Colonic mucosa (tissue), 4 donors: ENCODE measurements at regions not wholly inside any gene's neighbourhood (a gene's known extent, or its start where the extent isn't known, plus 50 kb on each side); places are given as distances from the start of the nearest gene placed in this dataset.

Experiments used
- DNase-seq: peaks from one replicate; pipeline ENCODE4 v3.0.0-alpha.2; 2020
- H3K27ac ChIP-seq: fragments of 200-600 bp; one replicate; pipeline ENCODE4 v1.8.0; 2021
- H3K27me3 ChIP-seq: fragments of 200-600 bp; one replicate; pipeline ENCODE4 v1.8.0; 2021
- H3K36me3 ChIP-seq: fragments of 200-600 bp; one replicate; pipeline ENCODE4 v1.8.0; 2021
- H3K4me1 ChIP-seq: fragments of 200-600 bp; one replicate; pipeline ENCODE4 v1.8.0; 2021; ENCODE audit warnings: mild to moderate bottlenecking
- H3K4me3 ChIP-seq: fragments of 200-600 bp; one replicate; pipeline ENCODE4 v1.8.0; 2021
- H3K9ac ChIP-seq, 2 donors: one replicate each; pipeline ENCODE4 v1.7.0; 2013; ENCODE audit warnings: control low read depth in 2 of 2, low read depth in 2 of 2, low read length in 2 of 2
- H3K9me3 ChIP-seq: fragments of 200-600 bp; one replicate; pipeline ENCODE4 v1.8.0; 2021
- CTCF ChIP-seq: fragments of 200-600 bp; IDR thresholded peaks from one replicate; pipeline ENCODE4 v1.8.0; 2022; ENCODE audit warnings: antibody characterized with exemption, mild to moderate bottlenecking
- intact Hi-C: fragments of 100-400 bp; cut with DNase I; formaldehyde crosslinking; loops from one replicate; pipeline ENCODE4 v1.14.1; 2022
- donor health status: healthy.
- donor health status: DM: no; HTN: no; CAD: no.
- donor health status: DM: no; HTN: no; CAD: no.

DNA sequence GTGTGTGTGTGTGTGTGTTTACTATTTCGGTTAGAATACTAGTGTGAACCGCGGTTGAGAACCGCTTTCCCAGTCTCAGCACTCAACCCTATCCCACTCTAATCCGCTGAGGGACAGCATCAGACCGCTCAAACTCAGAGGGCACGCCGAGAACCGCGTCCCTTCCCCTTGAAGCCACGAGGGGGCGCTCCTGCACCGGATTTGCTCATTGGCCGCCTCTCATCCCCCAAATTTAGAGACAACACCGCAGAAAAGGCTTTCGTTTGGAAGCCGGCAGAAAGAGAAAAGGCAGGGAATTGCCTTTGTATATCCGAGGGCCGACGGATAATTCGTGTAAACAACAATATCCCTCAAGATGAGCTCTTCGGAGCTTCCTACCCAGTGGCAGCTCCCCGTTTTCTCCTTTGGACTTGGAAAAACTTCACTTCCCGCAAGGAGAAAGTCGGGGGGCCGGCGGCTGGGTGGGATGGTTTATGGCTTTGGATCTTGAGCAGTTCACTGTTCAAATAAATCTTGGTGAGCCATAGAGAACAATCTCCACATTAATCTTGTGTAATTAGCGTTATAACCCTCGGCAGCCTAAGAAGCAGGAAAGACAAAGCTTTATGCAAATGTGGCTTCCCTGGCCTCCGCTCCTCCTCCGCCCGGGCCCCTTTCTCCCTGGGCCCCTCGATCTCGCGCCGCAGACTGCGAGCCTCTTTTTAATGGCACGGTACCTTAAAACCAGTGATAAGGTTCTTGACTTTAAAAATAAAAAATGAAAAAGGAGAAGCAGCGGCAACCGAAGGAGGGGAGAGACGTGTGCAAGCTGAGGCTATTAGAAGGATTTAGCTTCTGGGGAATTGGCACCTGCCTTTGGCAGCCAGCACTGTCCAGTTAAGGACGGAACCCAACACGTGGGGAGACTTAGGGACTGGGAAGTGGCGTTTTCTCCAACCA lies 296.8 kb downstream of the PARP8 start:
- peak overlapping the region; percentile 34 for H3K4me3 ChIP-seq
- H3K27ac ChIP-seq: no peak overlapping the region
- no peaks in the 10 kb centered on the region for H3K4me1 ChIP-seq
- H3K9me3 ChIP-seq: no peaks in the 10 kb centered on the region
- H3K9ac ChIP-seq: peak overlapping the region in 1 of 2 donors; percentile 51
- H3K27me3 ChIP-seq: peaks cover 37% of the 10 kb centered on the region
- H3K36me3 ChIP-seq: no peaks in the 10 kb centered on the region
- peak; percentile 82 for TF ChIP-seq CTCF
- intact Hi-C loops: loop anchor here (10.0 kb wide), 1 partner anchor 1692 kb away; no protein-coding TSS in a partner anchor
- DNase-seq: peak; percentile 82

GRCh38 chr5:50963971-50964745 lies 297.7 kb downstream of the PARP8 start:
- H3K36me3 ChIP-seq: no peaks in the 10 kb centered on the region
- H3K9ac ChIP-seq: no peak overlapping the region
- DNase-seq: no peak
- no peak overlapping the region for H3K4me3 ChIP-seq
- no peaks in the 10 kb centered on the region for H3K4me1 ChIP-seq
- TF ChIP-seq CTCF: no peak
- intact Hi-C loops: loop anchor here (10.0 kb wide), 1 partner anchor 1691 kb away; no protein-coding TSS in a partner anchor
- no peaks in the 10 kb centered on the region for H3K9me3 ChIP-seq
- H3K27ac ChIP-seq: no peak overlapping the region
- H3K27me3 ChIP-seq: peaks cover 45% of the 10 kb centered on the region

GRCh38 chr5:50964746-50965653 lies 298.6 kb downstream of the PARP8 start:
- no peak overlapping the region for H3K27ac ChIP-seq
- H3K4me1 ChIP-seq: no peaks in the 10 kb centered on the region
- no peak for TF ChIP-seq CTCF

DNA sequence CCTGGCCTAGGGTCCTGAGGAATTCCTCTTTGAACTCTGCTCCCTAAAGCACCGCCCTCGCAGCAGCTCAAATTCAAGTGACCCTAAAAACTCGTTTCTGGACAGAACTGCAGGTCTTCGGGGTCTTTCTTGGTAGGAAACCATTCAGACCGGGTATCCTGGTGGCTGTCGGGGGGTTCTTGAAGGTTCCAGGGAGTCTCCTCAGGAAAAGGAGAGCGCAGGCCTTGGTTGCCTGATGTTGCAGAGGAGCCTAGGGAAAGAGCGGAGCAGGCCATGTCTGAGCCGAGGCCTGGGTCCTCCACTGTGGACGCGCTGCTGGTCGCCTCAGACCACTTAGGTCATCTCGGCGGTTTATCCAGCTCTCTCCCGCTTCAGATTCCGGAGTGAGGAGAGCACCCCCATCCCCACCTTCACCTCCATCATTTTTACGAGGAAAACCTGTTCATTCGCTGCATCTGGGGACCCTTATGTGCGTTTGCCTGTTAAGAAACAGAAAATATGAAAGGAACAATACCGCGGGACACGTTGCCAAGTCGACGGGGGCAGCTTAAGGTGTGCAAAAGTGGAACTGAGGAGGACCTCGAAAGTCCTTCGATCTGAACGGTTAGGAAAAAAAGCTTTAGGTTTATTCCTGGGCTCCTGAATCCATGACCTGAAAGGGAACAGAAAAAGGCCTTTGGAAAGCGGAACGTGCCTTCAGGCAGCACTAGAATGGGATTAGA lies 299.4 kb downstream of the PARP8 start:
- intact Hi-C loops: loop anchor here (5.0 to 10.0 kb wide), 2 partner anchors 411 to 1689 kb away; no protein-coding TSS in a partner anchor
- no peak for DNase-seq
- H3K9me3 ChIP-seq: no peaks in the 10 kb centered on the region
- H3K9ac ChIP-seq: no peak overlapping the region
- H3K27me3 ChIP-seq: peaks cover 58% of the 10 kb centered on the region
- no peaks in the 10 kb centered on the region for H3K36me3 ChIP-seq
- H3K4me1 ChIP-seq: no peaks in the 10 kb centered on the region
- no peak for TF ChIP-seq CTCF
- H3K4me3 ChIP-seq: no peak overlapping the region
- no peak overlapping the region for H3K27ac ChIP-seq

More at GRCh38 chr5:50964746-50965653, 298.6 kb downstream of the PARP8 start:
- intact Hi-C loops: loop anchor here (5.0 to 10.0 kb wide), 2 partner anchors 412 to 1690 kb away; no protein-coding TSS in a partner anchor
- no peak overlapping the region for H3K9ac ChIP-seq
- H3K27me3 ChIP-seq: peaks cover 53% of the 10 kb centered on the region
- no peaks in the 10 kb centered on the region for H3K9me3 ChIP-seq
- no peaks in the 10 kb centered on the region for H3K36me3 ChIP-seq
- H3K4me3 ChIP-seq: no peak overlapping the region
- no peak for DNase-seq
